NCI-H2227 (cell line): ENCODE measurements at regions not wholly inside any gene's neighbourhood (a gene's known extent, or its start where the extent isn't known, plus 50 kb on each side); places are given as distances from the start of the nearest gene placed in this dataset.

ENCODE experiments used
- DNase-seq: peaks from one replicate; lab custom pipeline; 2025; ENCODE audit not compliant: unreplicated experiment; lab: John Stamatoyannopoulos, UW

- no peak for DNase-seq
Measured at GRCh38 chr10:71042699-71043098, 154.3 kb upstream of the PCBD1 start.

GRCh38 chr10:71043858-71044257 is 155.5 kb upstream of the PCBD1 start:
- no peak for DNase-seq

GRCh38 chr10:71044720-71045119 is 156.4 kb upstream of the PCBD1 start:
- no peak for DNase-seq

GRCh38 chr10:71045204-71045809 is 156.9 kb upstream of the PCBD1 start:
- DNase-seq, result peak; percentile 50

- no peak for DNase-seq
Measured at GRCh38 chr10:71045936-71046335, 157.6 kb upstream of the PCBD1 start.

- no peak for DNase-seq
Measured at GRCh38 chr10:71046747-71047146, 158.4 kb upstream of the PCBD1 start.

GRCh38 chr10:71048971-71049615 is 160.7 kb upstream of the PCBD1 start:
- DNase-seq, result no peak

- no peak for DNase-seq
Measured at GRCh38 chr10:71049994-71050393, 161.6 kb upstream of the PCBD1 start.

- DNase-seq, result no peak
Measured at GRCh38 chr10:71052076-71052660, 160.2 kb upstream of the UNC5B start.

- DNase-seq, result no peak
Measured at GRCh38 chr10:71052708-71053107, 159.7 kb upstream of the UNC5B start.

GRCh38 chr10:71053169-71053895 is 159.0 kb upstream of the UNC5B start:
- DNase-seq, result no peak

- DNase-seq, result no peak
Measured at GRCh38 chr10:71058308-71058707, 154.1 kb upstream of the UNC5B start.

GRCh38 chr10:71059054-71059818 is 153.1 kb upstream of the UNC5B start:
- DNase-seq, result no peak

GRCh38 chr10:71059943-71060342 is 152.4 kb upstream of the UNC5B start:
- no peak for DNase-seq

- no peak for DNase-seq
Measured at GRCh38 chr10:71060476-71061426, 151.6 kb upstream of the UNC5B start.

- DNase-seq, result no peak
Measured at GRCh38 chr10:71061472-71061871, 150.9 kb upstream of the UNC5B start.

GRCh38 chr10:71062156-71062555 is 150.2 kb upstream of the UNC5B start:
- no peak for DNase-seq

GRCh38 chr10:71063401-71063800 is 149.0 kb upstream of the UNC5B start:
- DNase-seq, result no peak

- no peak for DNase-seq
Measured at GRCh38 chr10:71064413-71065118, 147.8 kb upstream of the UNC5B start.
